ENCODE measurements at regions not wholly inside any gene's neighbourhood (a gene's known extent, or its start where the extent isn't known, plus 50 kb on each side); places are given as distances from the start of the nearest gene placed in this dataset.

GRCh38 chr12:125360540-125360939, 295.3 kb downstream of the AACS start:
- DNase-seq = no peak
- no peak for TF ChIP-seq CTCF (IDR thresholded peaks at IDR 0.05)
- H3K27ac Mint-ChIP-seq = no peak overlapping the region
- no peaks in the 10 kb centered on the region for H3K4me1 Mint-ChIP-seq (ENCODE audit: low read depth)
- H3K36me3 Mint-ChIP-seq (ENCODE audit: low read depth) = peaks cover 9% of the 10 kb centered on the region; the same call in 1 of the 2 replicates
- H3K27me3 Mint-ChIP-seq (ENCODE audit: insufficient read depth) = no peaks in the 10 kb centered on the region; the same call in none of the 2 replicates
- H3K4me3 Mint-ChIP-seq = no peak overlapping the region
- H3K9me3 Mint-ChIP-seq = peaks cover 22% of the 10 kb centered on the region

- peaks cover 4% of the 10 kb centered on the region for H3K27me3 Mint-ChIP-seq (ENCODE audit: insufficient read depth)
- no peak for TF ChIP-seq CTCF (IDR thresholded peaks at IDR 0.05)
- H3K9me3 Mint-ChIP-seq = peaks cover 54% of the 10 kb centered on the region
These were observed 305.8 kb downstream of the AACS start for GRCh38 chr12:125371033-125371432.

GRCh38 chr12:125372085-125372484, 306.9 kb downstream of the AACS start:
- Mint-ChIP-seq H3K9me3 (peaks cover 54% of the 10 kb centered on the region), H3K36me3 (ENCODE audit: low read depth) (no peaks in the 10 kb centered on the region), H3K4me3 (no peak overlapping the region), H3K27ac (no peak overlapping the region), H3K4me1 (ENCODE audit: low read depth) (no peaks in the 10 kb centered on the region), H3K27me3 (ENCODE audit: insufficient read depth) (peaks cover 4% of the 10 kb centered on the region)
- TF ChIP-seq CTCF (IDR thresholded peaks at IDR 0.05) = no peak
- DNase-seq = no peak

More at GRCh38 chr12:125371033-125371432, 305.8 kb downstream of the AACS start:
- no peaks in the 10 kb centered on the region for H3K4me1 Mint-ChIP-seq (ENCODE audit: low read depth)
- H3K36me3 Mint-ChIP-seq (ENCODE audit: low read depth) = no peaks in the 10 kb centered on the region
- H3K4me3 Mint-ChIP-seq = no peak overlapping the region
- DNase-seq = no peak
- H3K27ac Mint-ChIP-seq = no peak overlapping the region

GRCh38 chr12:125373375-125373774, 308.1 kb downstream of the AACS start:
- H3K36me3 Mint-ChIP-seq (ENCODE audit: low read depth) = no peaks in the 10 kb centered on the region

GRCh38 chr12:125376422-125376821, 311.2 kb downstream of the AACS start:
- H3K9me3 Mint-ChIP-seq = peaks cover 68% of the 10 kb centered on the region
- no peak for DNase-seq
- H3K36me3 Mint-ChIP-seq (ENCODE audit: low read depth) = no peaks in the 10 kb centered on the region; the same call in 1 of the 2 replicates
- no peaks in the 10 kb centered on the region for H3K4me1 Mint-ChIP-seq (ENCODE audit: low read depth)
- no peak overlapping the region for H3K4me3 Mint-ChIP-seq
- peaks cover 4% of the 10 kb centered on the region for H3K27me3 Mint-ChIP-seq (ENCODE audit: insufficient read depth)
- no peak for TF ChIP-seq CTCF (IDR thresholded peaks at IDR 0.05)
- H3K27ac Mint-ChIP-seq = no peak overlapping the region

More at GRCh38 chr12:125373375-125373774, 308.1 kb downstream of the AACS start:
- H3K27ac Mint-ChIP-seq = no peak overlapping the region
- peaks cover 60% of the 10 kb centered on the region for H3K9me3 Mint-ChIP-seq
- DNase-seq = no peak
- no peak for TF ChIP-seq CTCF (IDR thresholded peaks at IDR 0.05)
- peaks cover 4% of the 10 kb centered on the region for H3K27me3 Mint-ChIP-seq (ENCODE audit: insufficient read depth)
- H3K4me3 Mint-ChIP-seq = no peak overlapping the region
- H3K4me1 Mint-ChIP-seq (ENCODE audit: low read depth) = no peaks in the 10 kb centered on the region

GRCh38 chr12:125377093-125377492, 311.9 kb downstream of the AACS start:
- Mint-ChIP-seq H3K9me3 (peaks cover 67% of the 10 kb centered on the region), H3K36me3 (ENCODE audit: low read depth) (no peaks in the 10 kb centered on the region; the same call in 1 of the 2 replicates), H3K4me1 (ENCODE audit: low read depth) (no peaks in the 10 kb centered on the region), H3K4me3 (no peak overlapping the region), H3K27me3 (ENCODE audit: insufficient read depth) (peaks cover 4% of the 10 kb centered on the region), H3K27ac (no peak overlapping the region)
- no peak for DNase-seq
- TF ChIP-seq CTCF (IDR thresholded peaks at IDR 0.05) = no peak
